CD4-positive, alpha-beta T cell treated with Interleukin-15 for 4 hours (primary cell): ENCODE measurements at regions not wholly inside any gene's neighbourhood (a gene's known extent, or its start where the extent isn't known, plus 50 kb on each side); places are given as distances from the start of the nearest gene placed in this dataset.

Experiments used
- DNase-seq: peaks from one replicate; pipeline ENCODE4 v3.0.0-alpha.2; 2020; ENCODE audit warnings: low spot score

- DNase-seq = no peak
These were observed 65.8 kb upstream of the PDE4D start for GRCh38 chr5:59959330-59959729.

GRCh38 chr5:59956130-59956783, 62.7 kb upstream of the PDE4D start:
- no peak for DNase-seq

- no peak for DNase-seq
These were observed 61.7 kb upstream of the PDE4D start for GRCh38 chr5:59955241-59955640.

- no peak for DNase-seq
These were observed 50.1 kb upstream of the PDE4D start for GRCh38 chr5:59943452-59944113.
